Transverse colon (tissue), 4 donors: ENCODE measurements at regions not wholly inside any gene's neighbourhood (a gene's known extent, or its start where the extent isn't known, plus 50 kb on each side); places are given as distances from the start of the nearest gene placed in this dataset.

Experiments used
- DNase-seq: peaks from one replicate; pipeline ENCODE4 v3.0.0-alpha.2; 2019
- H3K27ac ChIP-seq, 4 donors: fragments of 200-600 bp; sonication (generic); 2 replicates each; pipeline ENCODE4 v1.5.1; 2016 to 2018; ENCODE audit warnings: inconsistent platforms in 4 of 4
- H3K27me3 ChIP-seq: fragments of 200-600 bp; sonication (generic); 2 replicates; pipeline ENCODE4 v1.5.1; 2017; ENCODE audit warnings: inconsistent platforms
- H3K36me3 ChIP-seq, 4 donors: fragments of 200-600 bp; sonication (generic); 2 replicates each; pipeline ENCODE4 v1.5.1; 2017 to 2019; ENCODE audit warnings: inconsistent platforms in 4 of 4
- H3K4me1 ChIP-seq, 4 donors: fragments of 200-600 bp; sonication (generic); 2 replicates each; pipeline ENCODE4 v1.5.1; 2017 to 2020; ENCODE audit warnings: inconsistent platforms in 4 of 4
- H3K4me3 ChIP-seq, 4 donors: fragments of 200-600 bp; sonication (generic); 1 replicate in 1 of 4; 2 replicates in 3 of 4; pipeline versions ENCODE4 v1.5.1 to v1.6.1; 2017 to 2019; ENCODE audit warnings: inconsistent platforms in 4 of 4
- H3K9me3 ChIP-seq, 2 donors: fragments of 200-600 bp; sonication (generic); 2 replicates each; pipeline ENCODE4 v1.5.1; 2017 to 2019; ENCODE audit warnings: inconsistent platforms in 2 of 2
- CTCF ChIP-seq, 5 experiments: fragments of 200-600 bp in 3 of 5; fragments of 450-650 bp in 2 of 5; sonication (generic) in 3 of 5; IDR thresholded peaks; 1 replicate in 2 of 5; 2 replicates in 3 of 5; pipeline ENCODE4 v1.5.1; 2016 to 2017; ENCODE audit warnings: antibody characterized with exemption in 5 of 5, inconsistent platforms in 3 of 5, mild to moderate bottlenecking in 2 of 5, moderate library complexity in 1 of 5
- EP300 ChIP-seq: sonication (generic); formaldehyde crosslinking; IDR thresholded peaks from one replicate; pipeline ENCODE4 v1.6.1; 2017; ENCODE audit warnings: antibody characterized with exemption, low read depth
- POLR2A ChIP-seq: fragments of 450-650 bp; IDR thresholded peaks from one replicate; pipeline ENCODE4 v1.6.1; 2016; ENCODE audit warnings: antibody characterized with exemption, mild to moderate bottlenecking, moderate library complexity
- POLR2AphosphoS5 ChIP-seq, 3 donors: sonication (generic); formaldehyde crosslinking; IDR thresholded peaks; one replicate each; pipeline ENCODE4 v1.6.1; 2016; ENCODE audit warnings: antibody characterized with exemption in 3 of 3
- WGBS, 2 donors: methylation state at CpG; one replicate each; pipeline ENCODE4 v1.1.5; 2018; ENCODE audit warnings: low coverage in 1 of 2; 5-methylcytosine and 5-hydroxymethylcytosine counted together
- in situ Hi-C, 4 donors: fragments of 200-750 bp; cut with MboI; loops; one replicate each; pipeline versions ENCODE4 v1.15.0 to v1.15.1; 2017; ENCODE audit warnings: low sequenced_read_pairs in 3 of 4, low pct_ligation_motif_present in 1 of 4, low pct_unique_long_range_greater_than_20kb in 1 of 4
- intact Hi-C: fragments of 100-400 bp; cut with DNase I; formaldehyde crosslinking; loops from one replicate; pipeline ENCODE4 v1.15.1; 2023; ENCODE audit warnings: low total_unique reads

- intact Hi-C loops (no loop called here), in situ Hi-C loops (no loop called here)
- WGBS, 2 donors = 81 to 85% methylated on average over 4 to 6 of the region's 6 CpGs
- no peak overlapping the region for H3K27ac ChIP-seq
- H3K27me3 ChIP-seq = no peaks in the 10 kb centered on the region
- no peak for DNase-seq
- H3K9me3 ChIP-seq = no peaks in the 10 kb centered on the region
- no peak overlapping the region for H3K4me3 ChIP-seq
- no peaks in the 10 kb centered on the region for H3K36me3 ChIP-seq
- TF ChIP-seq CTCF (IDR thresholded peaks at IDR 0.05) (no peak), POLR2AphosphoS5 (IDR thresholded peaks at IDR 0.05) (no peak), EP300 (no peak), POLR2A (no peak)
- H3K4me1 ChIP-seq = no peaks in the 10 kb centered on the region
Measured at GRCh38 chr1:25088180-25088701, 144.1 kb downstream of the SYF2 start.

GRCh38 chr1:25086518-25087079 lies 145.7 kb downstream of the SYF2 start:
- Histone ChIP-seq H3K36me3 (no peaks in the 10 kb centered on the region), H3K4me1 (no peaks in the 10 kb centered on the region), H3K27me3 (no peaks in the 10 kb centered on the region), H3K4me3 (no peak overlapping the region), H3K9me3 (no peaks in the 10 kb centered on the region), H3K27ac (no peak overlapping the region)
- WGBS, 2 donors = 77 to 100% methylated on average over 1 to 3 of the region's 3 CpGs
- in situ Hi-C loops = no loop called here
- no peak for TF ChIP-seq POLR2A
- DNase-seq = no peak
- intact Hi-C loops = no loop called here

GRCh38 chr1:25084407-25084806 lies 147.9 kb downstream of the SYF2 start:
- no peaks in the 10 kb centered on the region for H3K36me3 ChIP-seq
- H3K4me3 ChIP-seq = no peak overlapping the region
- in situ Hi-C loops (no loop called here), intact Hi-C loops (no loop called here)
- H3K27me3 ChIP-seq = no peaks in the 10 kb centered on the region
- TF ChIP-seq EP300 = no peak
- no peak for TF ChIP-seq POLR2AphosphoS5 (IDR thresholded peaks at IDR 0.05)
- TF ChIP-seq CTCF (IDR thresholded peaks at IDR 0.05) = no peak
- TF ChIP-seq POLR2A = no peak
- WGBS, 2 donors = 20 to 43% methylated on average over 1 of the region's 1 CpG
- H3K4me1 ChIP-seq = no peaks in the 10 kb centered on the region
- no peaks in the 10 kb centered on the region for H3K9me3 ChIP-seq
- H3K27ac ChIP-seq = no peak overlapping the region
- DNase-seq = no peak

- TF ChIP-seq POLR2A = no peak
- H3K4me1 ChIP-seq = no peaks in the 10 kb centered on the region
- H3K27ac ChIP-seq = no peak overlapping the region
- H3K9me3 ChIP-seq = no peaks in the 10 kb centered on the region
- intact Hi-C loops = no loop called here
- WGBS, 2 donors = 80 to 85% methylated on average over 8 to 20 of the region's 20 CpGs
- no peak for DNase-seq
- H3K27me3 ChIP-seq = no peaks in the 10 kb centered on the region
- H3K36me3 ChIP-seq = no peaks in the 10 kb centered on the region
- H3K4me3 ChIP-seq = no peak overlapping the region
- in situ Hi-C loops = no loop called here
Measured at GRCh38 chr1:25083481-25084345, 148.6 kb downstream of the SYF2 start.

GRCh38 chr1:25082995-25083394 lies 149.3 kb downstream of the SYF2 start:
- WGBS, 2 donors = 89 to 100% methylated on average over 2 to 5 of the region's 5 CpGs
- no peak for DNase-seq
- Histone ChIP-seq H3K36me3 (no peaks in the 10 kb centered on the region), H3K4me3 (no peak overlapping the region), H3K27ac (no peak overlapping the region), H3K4me1 (no peaks in the 10 kb centered on the region), H3K9me3 (no peaks in the 10 kb centered on the region), H3K27me3 (no peaks in the 10 kb centered on the region)
- in situ Hi-C loops = no loop called here
- intact Hi-C loops = no loop called here
- TF ChIP-seq POLR2A (no peak), CTCF (IDR thresholded peaks at IDR 0.05) (no peak), POLR2AphosphoS5 (IDR thresholded peaks at IDR 0.05) (no peak), EP300 (no peak)
